ENCODE measurements at regions not wholly inside any gene's neighbourhood (a gene's known extent, or its start where the extent isn't known, plus 50 kb on each side); places are given as distances from the start of the nearest gene placed in this dataset.

GRCh38 chr4:146998157-146998556 lies 52.5 kb upstream of the TTC29 start:
- Histone ChIP-seq H3K36me3 (no peaks in the 10 kb centered on the region), H3K4me3 (no peak overlapping the region), H3K4me1 (no peaks in the 10 kb centered on the region), H3K27ac (no peak overlapping the region), H3K27me3 (no peaks in the 10 kb centered on the region), H3K9me3 (no peaks in the 10 kb centered on the region)
- intact Hi-C loops (cut with DNase I; ENCODE audit: low total_unique reads) = no loop called here
- no peak for TF ChIP-seq CTCF (IDR thresholded peaks at IDR 0.05)
- DNase-seq = no peak

- intact Hi-C loops (cut with DNase I; ENCODE audit: low total_unique reads) = no loop called here
Observed at GRCh38 chr4:147003956-147004809, 58.5 kb upstream of the TTC29 start.

GRCh38 chr4:147006229-147006628 lies 60.6 kb upstream of the TTC29 start:
- no peak for DNase-seq
- Histone ChIP-seq H3K27ac (no peak overlapping the region), H3K4me1 (no peaks in the 10 kb centered on the region), H3K4me3 (no peak overlapping the region), H3K36me3 (no peaks in the 10 kb centered on the region), H3K9me3 (no peaks in the 10 kb centered on the region), H3K27me3 (no peaks in the 10 kb centered on the region)
- no peak for TF ChIP-seq CTCF (IDR thresholded peaks at IDR 0.05)
- intact Hi-C loops (cut with DNase I; ENCODE audit: low total_unique reads) = no loop called here

More at GRCh38 chr4:147003956-147004809, 58.5 kb upstream of the TTC29 start:
- no peaks in the 10 kb centered on the region for H3K27me3 ChIP-seq
- H3K4me1 ChIP-seq = no peaks in the 10 kb centered on the region
- H3K36me3 ChIP-seq = no peaks in the 10 kb centered on the region
- no peak overlapping the region for H3K27ac ChIP-seq
- no peak overlapping the region for H3K4me3 ChIP-seq
- TF ChIP-seq CTCF (IDR thresholded peaks at IDR 0.05) = no peak
- H3K9me3 ChIP-seq = no peaks in the 10 kb centered on the region
- no peak for DNase-seq

- no peaks in the 10 kb centered on the region for H3K9me3 ChIP-seq
- DNase-seq = no peak
- no peaks in the 10 kb centered on the region for H3K4me1 ChIP-seq
- H3K4me3 ChIP-seq = no peak overlapping the region
- intact Hi-C loops (cut with DNase I; ENCODE audit: low total_unique reads) = no loop called here
- H3K36me3 ChIP-seq = no peaks in the 10 kb centered on the region
- TF ChIP-seq CTCF (IDR thresholded peaks at IDR 0.05) = no peak
- H3K27ac ChIP-seq = no peak overlapping the region
- H3K27me3 ChIP-seq = no peaks in the 10 kb centered on the region
Observed at GRCh38 chr4:147009875-147010274, 64.2 kb upstream of the TTC29 start.

GRCh38 chr4:147011411-147011810 lies 65.7 kb upstream of the TTC29 start:
- H3K27me3 ChIP-seq = no peaks in the 10 kb centered on the region
- H3K36me3 ChIP-seq = no peaks in the 10 kb centered on the region
- no peak overlapping the region for H3K27ac ChIP-seq
- no peaks in the 10 kb centered on the region for H3K4me1 ChIP-seq
- no peak overlapping the region for H3K4me3 ChIP-seq
- intact Hi-C loops (cut with DNase I; ENCODE audit: low total_unique reads) = no loop called here
- H3K9me3 ChIP-seq = no peaks in the 10 kb centered on the region
- DNase-seq = no peak
- TF ChIP-seq CTCF (IDR thresholded peaks at IDR 0.05) = no peak

Measured in tibial artery (tissue), 4 donors.